Upper lobe of left lung (tissue), 6 donors: ENCODE measurements at regions not wholly inside any gene's neighbourhood (a gene's known extent, or its start where the extent isn't known, plus 50 kb on each side); places are given as distances from the start of the nearest gene placed in this dataset.

Experiments used
- ATAC-seq, 2 donors: fragments of 200-7000 bp; cut with Tn5 transposase; one replicate each; pipeline ENCODE4 v1.9.1; 2022; ENCODE audit warnings: mild to moderate bottlenecking in 2 of 2, moderate library complexity in 2 of 2; ENCODE audit not compliant: low FRiP score in 2 of 2
- DNase-seq, 2 donors: peaks; one replicate each; pipeline ENCODE4 v3.0.0-alpha.2; 2019 to 2020
- H3K27ac ChIP-seq, 4 donors: fragments of 200-600 bp; sonication (generic); one replicate each; pipeline ENCODE4 v1.5.1; 2016 to 2019
- H3K27me3 ChIP-seq, 4 donors: fragments of 200-600 bp; sonication (generic); one replicate each; pipeline ENCODE4 v1.5.1; 2017 to 2019
- H3K36me3 ChIP-seq, 4 donors: fragments of 200-600 bp; sonication (generic); one replicate each; pipeline ENCODE4 v1.5.1; 2016 to 2019
- H3K4me1 ChIP-seq, 4 donors: fragments of 200-600 bp; sonication (generic); one replicate each; pipeline ENCODE4 v1.5.1; 2018 to 2019
- H3K4me3 ChIP-seq, 4 donors: fragments of 200-600 bp; sonication (generic); one replicate each; pipeline ENCODE4 v1.5.1; 2017 to 2019; ENCODE audit warnings: mild to moderate bottlenecking in 2 of 4, moderate library complexity in 1 of 4
- H3K9me3 ChIP-seq, 4 donors: fragments of 200-600 bp; sonication (generic); one replicate each; pipeline ENCODE4 v1.5.1; 2018 to 2019
- CTCF ChIP-seq, 6 experiments: fragments of 450-650 bp in 4 of 6; fragments of 200-600 bp in 2 of 6; sonication (generic) in 2 of 6; IDR thresholded peaks; one replicate each; pipeline ENCODE4 v1.5.1; 2016 to 2019; ENCODE audit warnings: antibody characterized with exemption in 6 of 6
- EP300 ChIP-seq, 4 donors: sonication (generic); formaldehyde crosslinking; IDR thresholded peaks; one replicate each; pipeline ENCODE4 v1.5.1; 2017; ENCODE audit warnings: antibody characterized with exemption in 4 of 4, control low read depth in 2 of 4
- POLR2A ChIP-seq, 4 donors: fragments of 450-650 bp; IDR thresholded peaks; one replicate each; pipeline ENCODE4 v1.5.1; 2016 to 2017; ENCODE audit warnings: antibody characterized with exemption in 4 of 4, mild to moderate bottlenecking in 2 of 4
- POLR2AphosphoS5 ChIP-seq, 2 donors: sonication (generic); formaldehyde crosslinking; IDR thresholded peaks; one replicate each; pipeline ENCODE4 v1.5.1; 2017; ENCODE audit warnings: antibody characterized with exemption in 2 of 2
- WGBS, 2 donors: methylation state at CpG; one replicate each; pipeline ENCODE4 v1.1.5; 2017 to 2018; 5-methylcytosine and 5-hydroxymethylcytosine counted together
- donor health status: DM: no; HTN: no; CAD: no; lungs with moderate emphysema.
- donor health status: DM: no; HTN: yes; CAD: no; lungs with severe emphysema.

- no peak for DNase-seq
- TF ChIP-seq CTCF (IDR thresholded peaks at IDR 0.05): no peak
- H3K27me3 ChIP-seq: no peaks in the 10 kb centered on the region
- no peak overlapping the region for H3K4me3 ChIP-seq
- ATAC-seq: no peak
- peaks cover 7 to 12% (median 10%) of the 10 kb centered on the region in 4 donors for H3K4me1 ChIP-seq
- no peak overlapping the region for H3K27ac ChIP-seq
- no peaks in the 10 kb centered on the region for H3K9me3 ChIP-seq
- WGBS, 2 donors: 74 to 93% methylated on average over 4 to 8 of the region's 8 CpGs
- no peaks in the 10 kb centered on the region for H3K36me3 ChIP-seq
Observed at GRCh38 chr20:57995381-57995977, 233.0 kb downstream of the ANKRD60 start.

DNA sequence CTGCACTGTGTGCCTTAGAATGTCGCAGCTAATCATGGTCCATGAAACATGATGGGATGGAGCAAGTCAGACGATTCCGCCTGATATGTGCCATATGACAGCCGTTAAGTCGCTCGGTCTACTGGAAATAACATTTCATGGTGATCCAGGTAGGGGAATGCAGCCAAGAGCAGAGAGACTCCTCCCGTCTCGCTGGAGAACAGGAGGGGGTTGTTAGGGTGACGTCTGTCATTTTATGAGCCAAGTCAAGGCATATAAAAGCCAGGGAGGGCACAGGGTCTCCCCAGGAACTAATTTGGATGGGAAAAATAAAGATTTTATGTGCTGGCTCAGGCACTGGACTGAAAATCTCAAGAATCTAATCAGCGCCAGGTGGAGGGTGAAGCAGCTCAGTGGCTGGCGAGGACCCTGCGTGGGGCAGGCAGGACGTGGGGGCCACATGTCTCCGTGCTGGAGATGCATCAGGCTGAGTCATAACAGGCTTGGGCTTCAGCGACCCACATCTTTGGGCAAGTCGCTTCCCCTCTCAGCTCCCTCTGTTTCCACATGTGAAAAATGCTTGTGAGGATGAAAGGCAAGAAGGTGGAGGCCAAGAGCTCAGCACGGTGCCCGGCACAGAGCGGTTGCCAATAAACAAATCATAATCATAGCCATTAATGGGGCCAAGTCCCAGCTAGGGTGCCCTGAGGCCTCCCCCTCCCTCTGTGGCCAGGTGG, 234.6 kb downstream of the ANKRD60 start:
- ATAC-seq (no peak), DNase-seq (no peak)
- 83% methylated on average over 19 of the region's 19 CpGs for WGBS, 2 donors

DNA sequence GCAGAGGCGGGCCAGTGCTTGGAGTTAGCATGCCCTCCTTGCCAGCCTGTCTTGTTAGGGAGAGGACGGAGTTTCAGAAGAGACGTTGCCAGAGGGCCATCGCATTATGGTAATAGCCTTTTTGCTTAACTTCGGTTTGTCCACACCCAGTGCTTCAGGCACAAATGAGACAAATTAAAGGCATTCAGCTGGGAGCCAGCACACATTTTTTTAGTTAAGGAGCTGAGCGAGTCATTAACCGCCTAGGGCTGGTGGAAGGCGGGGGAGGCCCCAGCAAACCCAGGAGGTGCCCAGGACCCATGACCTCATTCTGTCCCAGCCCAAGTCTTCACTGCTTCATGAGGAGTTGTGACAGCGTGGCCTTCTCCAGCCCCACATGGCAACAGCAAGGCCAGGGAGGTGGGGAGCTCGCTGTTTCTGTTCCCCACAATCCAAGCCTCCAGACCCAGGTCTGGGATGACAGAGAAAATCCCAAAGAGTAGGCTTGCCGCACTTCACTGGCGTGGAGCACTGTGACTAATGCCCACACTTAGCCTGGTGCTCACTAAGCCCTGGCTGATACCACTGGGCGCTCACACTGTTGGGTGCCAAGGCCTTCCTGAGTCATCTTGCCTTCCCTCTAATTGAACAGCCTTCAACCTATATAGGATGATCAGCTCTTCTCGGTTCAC, 237.1 kb downstream of the ANKRD60 start:
- Histone ChIP-seq H3K4me3 (no peak overlapping the region), H3K27me3 (no peaks in the 10 kb centered on the region), H3K27ac (no peak overlapping the region), H3K9me3 (no peaks in the 10 kb centered on the region), H3K36me3 (no peaks in the 10 kb centered on the region), H3K4me1 (no peaks in the 10 kb centered on the region)
- peak in 1 of 2 donors; percentile 86 for ATAC-seq
- TF ChIP-seq CTCF (IDR thresholded peaks at IDR 0.05) (no peak), POLR2A (IDR thresholded peaks at IDR 0.05) (no peak), EP300 (IDR thresholded peaks at IDR 0.05) (no peak), POLR2AphosphoS5 (IDR thresholded peaks at IDR 0.05) (no peak)
- DNase-seq: no peak
- 82 to 89% methylated on average over 10 to 14 of the region's 14 CpGs for whole genome bisulfite sequencing, 2 donors

More for the DNA sequence above, 234.6 kb downstream of the ANKRD60 start:
- Histone ChIP-seq H3K9me3 (no peaks in the 10 kb centered on the region), H3K27me3 (no peaks in the 10 kb centered on the region), H3K4me1 (peaks cover 0 to 1% (median under 1%) of the 10 kb centered on the region in 4 donors), H3K36me3 (no peaks in the 10 kb centered on the region), H3K27ac (no peak overlapping the region), H3K4me3 (no peak overlapping the region)
- TF ChIP-seq POLR2AphosphoS5 (IDR thresholded peaks at IDR 0.05): no peak
- TF ChIP-seq EP300 (IDR thresholded peaks at IDR 0.05): no peak
- no peak for TF ChIP-seq CTCF (IDR thresholded peaks at IDR 0.05)
- no peak for TF ChIP-seq POLR2A (IDR thresholded peaks at IDR 0.05)

DNA sequence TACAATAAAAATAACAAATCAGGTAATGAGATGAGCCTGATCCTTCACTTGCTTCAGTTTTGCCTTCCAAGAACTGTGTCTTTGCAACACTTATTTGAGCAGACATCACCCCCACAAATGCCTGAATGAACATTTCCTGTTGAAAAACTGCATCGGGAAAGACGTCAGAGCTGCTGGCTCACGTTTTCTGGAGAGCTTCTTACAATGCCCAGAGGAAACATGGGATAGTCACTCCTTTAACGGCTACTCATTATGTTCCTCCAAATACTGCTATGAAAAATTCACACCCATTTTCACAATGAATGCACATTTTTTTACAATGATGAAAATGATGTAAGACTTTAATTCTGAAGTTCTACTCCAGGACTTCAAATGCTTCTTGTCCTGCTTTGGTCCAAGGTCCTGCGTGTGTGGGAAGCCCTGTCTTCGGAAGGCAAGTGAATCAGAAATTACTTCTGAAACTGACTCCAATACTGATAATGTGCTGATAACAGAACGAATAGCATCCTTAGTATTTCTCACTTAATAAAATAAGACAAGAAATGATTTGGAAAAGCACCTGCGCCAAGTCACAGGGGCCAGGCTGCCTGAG, 238.0 kb downstream of the ANKRD60 start:
- WGBS, 2 donors: 44 to 46% methylated on average over 8 of the region's 8 CpGs
- Histone ChIP-seq H3K36me3 (no peaks in the 10 kb centered on the region), H3K27me3 (no peaks in the 10 kb centered on the region), H3K4me3 (no peak overlapping the region), H3K27ac (no peak overlapping the region), H3K4me1 (no peaks in the 10 kb centered on the region), H3K9me3 (no peaks in the 10 kb centered on the region)
- DNase-seq (no peak), ATAC-seq (peak in 1 of 2 donors; percentile 83)
- TF ChIP-seq POLR2AphosphoS5 (IDR thresholded peaks at IDR 0.05): no peak
- no peak for TF ChIP-seq EP300 (IDR thresholded peaks at IDR 0.05)
- no peak for TF ChIP-seq CTCF (IDR thresholded peaks at IDR 0.05)
- no peak for TF ChIP-seq POLR2A (IDR thresholded peaks at IDR 0.05)
